Activated T-cell treated with anti-CD3 and anti-CD28 coated beads for 48 hours (primary cell): ENCODE measurements at regions not wholly inside any gene's neighbourhood (a gene's known extent, or its start where the extent isn't known, plus 50 kb on each side); places are given as distances from the start of the nearest gene placed in this dataset.
"Not testable (repeated sequence)": the region's sequence is repeated elsewhere in the genome, so short reads cannot be mapped to it uniquely, and the experiment has no call there.

Source experiments
- DNase-seq: peaks from one replicate; pipeline ENCODE4 v3.0.0-alpha.2; 2020; ENCODE audit warnings: low read depth

- no peak for DNase-seq
Measured at GRCh38 chr1:193402037-193402436, 215.6 kb upstream of the B3GALT2 start.

DNA sequence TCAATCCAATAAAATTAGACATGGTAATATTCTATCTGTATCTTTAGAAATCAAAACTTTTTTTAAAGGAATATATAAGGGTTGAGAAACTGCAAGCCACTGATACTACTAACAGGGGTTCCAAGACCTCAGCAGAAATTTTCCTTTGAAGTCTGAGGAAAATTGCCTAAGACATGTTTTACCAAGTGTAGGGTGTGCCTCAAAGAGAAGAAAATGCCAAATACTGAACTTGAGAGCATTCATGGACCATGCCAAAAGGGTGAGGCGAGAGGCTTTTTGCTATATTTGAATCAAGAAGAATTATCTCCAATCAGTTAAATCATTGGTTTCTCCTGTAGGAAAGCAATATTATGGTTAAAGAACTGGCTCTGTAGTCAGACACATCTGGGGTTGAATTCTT lies 207.9 kb upstream of the B3GALT2 start:
- DNase-seq, result no peak

DNA sequence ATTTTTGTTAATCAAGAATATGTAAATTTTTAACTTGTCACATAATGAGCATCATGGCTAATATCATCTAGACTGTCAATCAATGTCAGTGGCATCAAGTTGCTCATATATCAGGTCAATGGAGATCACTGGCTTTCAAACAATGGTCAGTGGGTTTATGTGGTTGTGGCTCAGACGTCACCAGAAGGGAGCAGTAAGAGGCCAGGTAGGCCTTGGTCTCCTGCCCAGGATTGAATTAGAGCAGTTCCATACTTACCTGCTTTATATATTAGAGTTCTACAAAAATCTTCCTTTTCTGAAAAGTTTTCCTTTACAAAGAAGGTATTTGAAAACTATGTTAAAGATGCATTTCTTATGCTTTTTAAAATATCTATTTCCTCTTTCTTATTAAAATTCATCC lies 206.3 kb upstream of the B3GALT2 start:
- no peak for DNase-seq

DNA sequence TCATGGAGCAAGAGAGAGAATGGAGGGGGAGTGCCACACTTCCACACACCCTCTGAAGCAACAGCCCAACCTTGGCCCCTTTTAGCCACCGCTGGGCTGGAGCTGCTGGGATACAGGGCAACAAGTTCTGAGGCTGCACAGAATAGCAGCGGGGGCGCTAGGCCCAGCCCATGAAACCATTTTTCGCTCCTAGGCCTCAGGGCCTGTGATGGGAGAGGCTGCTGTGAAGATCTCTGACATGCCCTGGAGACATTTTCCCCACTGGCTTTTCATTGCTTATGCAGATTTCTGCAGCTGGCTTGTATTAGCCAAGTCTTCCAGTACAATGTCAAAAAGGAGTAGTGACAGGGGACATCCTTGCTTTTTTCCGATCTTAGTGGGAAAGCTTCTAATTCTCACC lies 202.3 kb upstream of the B3GALT2 start:
- no peak for DNase-seq

GRCh38 chr1:193388165-193388564 lies 201.8 kb upstream of the B3GALT2 start:
- no peak for DNase-seq

DNA sequence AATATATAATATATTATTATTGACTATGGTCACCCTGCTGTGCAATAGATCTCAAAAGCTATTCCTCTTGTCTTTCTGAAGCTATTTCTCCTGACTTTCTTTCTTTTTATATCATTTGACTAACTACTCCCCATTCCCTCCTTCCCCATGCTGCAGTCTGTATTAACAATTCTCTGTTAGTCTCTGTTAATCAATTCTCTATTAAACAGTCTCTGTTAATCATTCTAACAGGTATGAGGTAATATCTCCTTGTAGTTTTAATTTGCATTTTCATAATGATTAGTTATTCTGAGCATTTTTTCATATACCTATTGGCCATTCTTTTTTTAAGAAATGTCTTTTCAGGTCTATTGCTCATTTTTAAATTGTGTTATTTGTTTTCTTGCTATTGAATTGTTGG lies 201.0 kb upstream of the B3GALT2 start:
- DNase-seq, result no peak

GRCh38 chr1:193378451-193378850 lies 192.0 kb upstream of the B3GALT2 start:
- not testable (repeated sequence) for DNase-seq

DNA sequence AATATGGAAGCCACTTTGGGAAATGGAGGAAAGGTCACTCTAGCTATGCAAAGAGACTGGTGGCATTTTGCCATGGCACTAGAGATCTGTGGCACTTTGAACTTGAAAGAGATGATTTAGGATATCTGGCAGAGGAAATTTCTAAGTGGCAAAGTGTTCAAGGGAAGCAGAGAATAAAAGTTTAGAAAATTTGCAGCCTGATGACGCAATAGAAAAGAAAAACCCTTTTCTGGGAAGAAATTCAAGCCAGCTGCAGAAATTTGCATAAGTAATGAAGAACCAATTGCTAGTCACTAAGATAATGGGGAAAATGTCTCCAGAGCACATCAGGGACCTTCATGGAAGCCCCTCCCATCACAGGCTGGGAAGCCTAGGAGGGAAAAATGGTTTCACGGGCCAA lies 191.1 kb upstream of the B3GALT2 start:
- DNase-seq, result no peak

- no peak for DNase-seq
Measured at GRCh38 chr1:193372553-193372952, 186.1 kb upstream of the B3GALT2 start.

DNA sequence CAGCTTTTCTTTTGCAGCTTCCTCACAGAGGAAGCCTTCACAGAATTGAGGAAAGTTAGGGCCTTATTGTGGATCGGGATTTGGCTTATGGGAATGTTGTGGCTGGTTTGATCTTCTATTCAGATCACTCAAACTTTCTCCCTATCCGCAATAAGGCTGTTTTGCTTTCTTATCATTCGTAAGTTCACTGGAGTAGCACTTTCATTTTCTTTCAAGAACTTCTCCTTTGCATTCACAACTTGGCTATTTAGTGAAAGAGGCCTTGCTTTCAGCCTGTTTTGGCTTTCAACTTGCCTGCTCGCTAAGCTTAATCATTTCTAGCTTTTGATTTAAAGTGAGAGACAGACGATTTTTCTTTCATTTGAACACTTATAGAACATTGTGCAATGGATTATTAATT lies 181.9 kb upstream of the B3GALT2 start:
- DNase-seq, result no peak

GRCh38 chr1:193367863-193368262 lies 181.4 kb upstream of the B3GALT2 start:
- no peak for DNase-seq

DNA sequence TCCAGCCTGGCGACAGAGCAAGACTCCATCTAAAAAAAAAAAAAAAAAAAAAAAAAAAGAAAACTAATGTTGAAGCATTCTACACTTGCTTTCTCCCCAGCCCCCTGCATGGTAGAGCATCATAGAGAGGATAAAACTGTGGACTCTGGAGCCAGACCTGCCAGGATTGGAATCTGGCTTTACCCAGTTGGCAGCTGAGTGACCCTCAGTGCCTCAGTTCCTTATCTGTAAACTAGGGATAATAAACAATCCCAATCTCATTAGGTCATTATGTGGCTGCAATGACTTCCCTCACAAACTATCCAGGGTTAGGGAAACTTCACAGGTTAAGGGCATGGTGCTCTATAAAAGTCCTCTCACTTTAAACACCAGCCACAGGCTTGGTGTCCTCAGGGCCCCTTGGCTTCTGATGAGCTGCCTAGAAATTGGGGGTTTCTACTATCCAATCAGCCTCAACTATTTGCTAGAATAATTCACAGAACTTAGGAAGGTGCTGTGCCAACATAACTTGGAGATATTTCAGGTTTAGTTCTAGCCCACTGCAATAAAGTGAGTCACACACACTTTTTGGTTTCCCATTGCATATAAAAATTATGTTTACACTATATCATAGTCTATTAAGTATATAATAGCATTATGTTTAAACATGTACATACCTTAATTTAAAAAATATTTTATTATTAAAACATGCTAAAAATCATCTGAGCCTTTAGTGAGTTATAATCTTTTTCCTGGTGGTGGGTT lies 180.5 kb upstream of the B3GALT2 start:
- no peak for DNase-seq

- DNase-seq, result no peak
Measured at GRCh38 chr1:193365966-193366365, 179.6 kb upstream of the B3GALT2 start.

- DNase-seq, result no peak
Measured at GRCh38 chr1:193359631-193360030, 173.2 kb upstream of the B3GALT2 start.

GRCh38 chr1:193358419-193358818 lies 172.0 kb upstream of the B3GALT2 start:
- no peak for DNase-seq

- DNase-seq, result no peak
Measured at GRCh38 chr1:193356249-193356648, 169.8 kb upstream of the B3GALT2 start.

- DNase-seq, result no peak
Measured at GRCh38 chr1:193355626-193356025, 169.2 kb upstream of the B3GALT2 start.

GRCh38 chr1:193355178-193355577 lies 168.8 kb upstream of the B3GALT2 start:
- DNase-seq, result no peak

DNA sequence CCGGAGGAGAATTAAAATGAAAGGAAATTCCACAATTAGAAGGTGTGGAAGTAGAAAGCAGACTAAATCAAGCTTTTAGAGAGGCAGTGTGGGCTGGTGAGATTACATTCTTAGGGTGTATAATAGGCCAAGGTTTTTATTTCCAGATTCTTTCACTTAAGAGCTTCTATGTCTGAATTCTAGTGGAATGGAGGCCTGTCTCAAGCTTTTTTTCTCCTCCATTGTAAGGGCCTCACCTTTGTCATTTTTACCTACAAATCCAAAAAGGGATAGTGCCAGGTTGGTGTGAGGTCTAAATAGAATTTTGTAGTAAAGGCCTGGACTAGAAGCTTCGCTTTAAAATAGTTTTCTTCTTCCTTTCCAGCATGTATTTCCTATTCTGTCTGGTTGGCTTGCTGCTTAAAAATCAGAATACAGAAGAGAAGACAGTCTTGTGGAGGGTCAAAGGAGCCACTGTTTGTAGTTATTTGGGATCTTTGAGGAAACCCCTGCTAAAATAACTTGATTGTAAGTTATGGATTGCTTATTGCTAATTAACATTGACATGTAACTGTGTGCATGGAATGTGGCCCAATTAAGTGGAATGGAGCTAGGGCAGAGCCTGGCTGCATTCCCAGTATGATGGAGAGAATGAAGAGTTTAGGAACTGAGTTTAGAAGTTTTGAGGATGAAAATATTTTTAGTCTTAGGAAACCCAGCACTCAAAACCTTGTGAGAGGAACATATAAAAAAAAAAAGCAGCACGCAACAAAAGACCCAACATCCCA lies 162.5 kb upstream of the B3GALT2 start:
- no peak for DNase-seq

DNA sequence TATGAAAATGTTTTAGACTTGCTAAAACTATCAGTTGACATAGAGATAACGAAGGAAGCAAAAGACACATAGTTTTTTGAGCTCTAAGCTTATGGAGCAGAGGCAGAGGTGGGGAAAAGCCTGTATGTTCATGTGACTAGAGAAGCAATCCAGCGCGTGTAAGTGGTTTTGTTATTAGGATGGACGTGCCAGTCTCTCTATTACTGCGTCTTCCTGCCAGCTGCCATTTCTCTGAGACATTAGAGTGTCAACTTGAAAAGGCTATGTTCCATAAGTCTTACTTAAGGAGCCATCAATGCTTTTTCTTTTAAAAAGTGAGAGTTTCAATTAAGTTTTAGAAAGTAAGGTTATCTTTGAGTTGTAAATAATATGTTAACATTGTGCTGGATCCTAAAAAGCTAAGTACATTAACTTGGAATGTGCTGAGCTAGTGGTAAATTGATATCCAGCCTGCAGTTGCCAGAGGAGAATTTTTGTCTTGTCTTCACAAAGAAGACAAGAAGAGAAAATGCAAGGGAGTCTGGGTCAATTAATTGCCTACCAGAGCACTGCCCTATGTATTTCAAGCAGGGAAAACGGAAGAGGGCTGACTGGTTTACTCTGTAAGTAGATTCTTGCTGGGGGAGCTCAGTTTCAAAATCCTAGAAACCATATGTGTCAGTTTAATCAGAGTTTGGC lies 161.8 kb upstream of the B3GALT2 start:
- DNase-seq, result no peak

GRCh38 chr1:193346085-193346484 lies 159.7 kb upstream of the B3GALT2 start:
- no peak for DNase-seq

GRCh38 chr1:193342811-193343210 lies 156.4 kb upstream of the B3GALT2 start:
- DNase-seq, result no peak

GRCh38 chr1:193340331-193340730 lies 153.9 kb upstream of the B3GALT2 start:
- no peak for DNase-seq
